ENCODE measurements at regions not wholly inside any gene's neighbourhood (a gene's known extent, or its start where the extent isn't known, plus 50 kb on each side); places are given as distances from the start of the nearest gene placed in this dataset.

- peak; percentile 80 for DNase-seq
These were observed 66.9 kb upstream of the DNAH5 start for GRCh38 chr5:14011089-14012020.

- no peak for DNase-seq
These were observed 65.1 kb upstream of the DNAH5 start for GRCh38 chr5:14009575-14009974.

GRCh38 chr5:14008819-14009311 is 64.4 kb upstream of the DNAH5 start:
- DNase-seq = no peak

- no peak for DNase-seq
These were observed 62.5 kb upstream of the DNAH5 start for GRCh38 chr5:14006823-14007520.

- DNase-seq = no peak
These were observed 60.3 kb upstream of the DNAH5 start for GRCh38 chr5:14004598-14005394.

- DNase-seq = no peak
These were observed 59.4 kb upstream of the DNAH5 start for GRCh38 chr5:14003936-14004335.

- DNase-seq = no peak
These were observed 59.0 kb upstream of the DNAH5 start for GRCh38 chr5:14003513-14003912.

GRCh38 chr5:13998254-13998653 is 53.8 kb upstream of the DNAH5 start:
- DNase-seq = no peak

GRCh38 chr5:13997514-13997913 is 53.0 kb upstream of the DNAH5 start:
- no peak for DNase-seq

- DNase-seq = no peak
These were observed 50.2 kb upstream of the DNAH5 start for GRCh38 chr5:13994621-13995253.

Data from activated CD8-positive, alpha-beta memory T cell treated with anti-CD3 and anti-CD28 coated beads, Interleukin-2, amount 50 U/mL, for 48 hours (primary cell).